C4-2B (cell line): ENCODE measurements at regions not wholly inside any gene's neighbourhood (a gene's known extent, or its start where the extent isn't known, plus 50 kb on each side); places are given as distances from the start of the nearest gene placed in this dataset.

Source experiments
- ZFX ChIP-seq: fragments of 450-650 bp; IDR thresholded peaks from 2 replicates; pipeline ENCODE4 v1.6.1; 2017
- TF ChIP-seq, protein P1 (sequence below): fragments of 450-650 bp; conservative IDR thresholded peaks from 2 replicates; pipeline ENCODE4 v1.5.1; 2017; ENCODE audit warnings: mild to moderate bottlenecking

DNA sequence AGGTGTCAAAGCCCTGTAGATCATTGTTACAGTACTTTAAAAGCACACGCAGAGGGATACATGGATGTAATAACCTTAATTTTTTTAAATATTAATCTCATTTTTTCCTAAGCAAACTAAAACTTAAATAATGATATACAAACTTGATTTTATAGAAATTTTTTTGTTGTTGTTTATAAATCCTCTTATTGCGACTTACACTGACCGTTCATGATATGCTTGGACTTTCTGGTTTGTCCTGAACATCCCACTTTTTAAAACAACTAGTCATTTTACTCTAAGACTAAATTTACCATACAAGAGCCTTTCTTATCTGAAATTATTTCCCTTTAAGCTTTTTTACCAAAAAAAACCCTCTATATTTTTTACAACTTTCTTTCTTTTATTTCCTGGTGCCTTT is 2106.0 kb downstream of the PCDH7 start:
- TF ChIP-seq, protein P1, sequence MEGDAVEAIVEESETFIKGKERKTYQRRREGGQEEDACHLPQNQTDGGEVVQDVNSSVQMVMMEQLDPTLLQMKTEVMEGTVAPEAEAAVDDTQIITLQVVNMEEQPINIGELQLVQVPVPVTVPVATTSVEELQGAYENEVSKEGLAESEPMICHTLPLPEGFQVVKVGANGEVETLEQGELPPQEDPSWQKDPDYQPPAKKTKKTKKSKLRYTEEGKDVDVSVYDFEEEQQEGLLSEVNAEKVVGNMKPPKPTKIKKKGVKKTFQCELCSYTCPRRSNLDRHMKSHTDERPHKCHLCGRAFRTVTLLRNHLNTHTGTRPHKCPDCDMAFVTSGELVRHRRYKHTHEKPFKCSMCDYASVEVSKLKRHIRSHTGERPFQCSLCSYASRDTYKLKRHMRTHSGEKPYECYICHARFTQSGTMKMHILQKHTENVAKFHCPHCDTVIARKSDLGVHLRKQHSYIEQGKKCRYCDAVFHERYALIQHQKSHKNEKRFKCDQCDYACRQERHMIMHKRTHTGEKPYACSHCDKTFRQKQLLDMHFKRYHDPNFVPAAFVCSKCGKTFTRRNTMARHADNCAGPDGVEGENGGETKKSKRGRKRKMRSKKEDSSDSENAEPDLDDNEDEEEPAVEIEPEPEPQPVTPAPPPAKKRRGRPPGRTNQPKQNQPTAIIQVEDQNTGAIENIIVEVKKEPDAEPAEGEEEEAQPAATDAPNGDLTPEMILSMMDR: no peak
- no peak for TF ChIP-seq ZFX
